GM10266 (cell line): ENCODE measurements at regions not wholly inside any gene's neighbourhood (a gene's known extent, or its start where the extent isn't known, plus 50 kb on each side); places are given as distances from the start of the nearest gene placed in this dataset.

Experiments
- DNase-seq: peaks from one replicate; pipeline ENCODE4 v3.0.0; 2012; ENCODE audit errors: extremely low spot score
- TF ChIP-seq, protein P1 (sequence below): IDR thresholded peaks from 2 replicates; pipeline ENCODE4 v1.5.1; 2012; ENCODE audit warnings: mild to moderate bottlenecking, low read depth; ENCODE audit not compliant: control insufficient read depth, insufficient read depth; ENCODE audit errors: missing control alignments

DNA sequence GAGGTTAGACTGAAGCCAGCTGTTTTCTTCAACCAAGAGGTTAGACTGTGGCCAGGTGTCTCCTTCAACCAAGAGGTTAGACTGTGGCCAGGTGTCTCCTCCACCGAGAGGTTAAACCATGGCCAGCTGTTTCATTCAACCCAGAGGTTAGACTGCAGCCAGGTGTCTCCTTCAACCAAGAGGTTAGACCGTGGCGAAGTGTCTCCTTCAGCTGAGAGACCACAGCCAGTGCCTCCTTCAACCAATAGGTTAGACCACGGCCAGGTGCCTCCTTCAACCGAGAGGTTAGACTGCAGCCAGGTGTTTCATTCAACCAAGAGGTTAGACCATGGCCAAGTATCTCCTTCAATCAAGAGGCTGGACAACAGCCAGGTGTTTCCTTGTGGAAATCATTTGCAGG lies 498.1 kb downstream of the TBC1D22A start:
- TF ChIP-seq, protein P1, sequence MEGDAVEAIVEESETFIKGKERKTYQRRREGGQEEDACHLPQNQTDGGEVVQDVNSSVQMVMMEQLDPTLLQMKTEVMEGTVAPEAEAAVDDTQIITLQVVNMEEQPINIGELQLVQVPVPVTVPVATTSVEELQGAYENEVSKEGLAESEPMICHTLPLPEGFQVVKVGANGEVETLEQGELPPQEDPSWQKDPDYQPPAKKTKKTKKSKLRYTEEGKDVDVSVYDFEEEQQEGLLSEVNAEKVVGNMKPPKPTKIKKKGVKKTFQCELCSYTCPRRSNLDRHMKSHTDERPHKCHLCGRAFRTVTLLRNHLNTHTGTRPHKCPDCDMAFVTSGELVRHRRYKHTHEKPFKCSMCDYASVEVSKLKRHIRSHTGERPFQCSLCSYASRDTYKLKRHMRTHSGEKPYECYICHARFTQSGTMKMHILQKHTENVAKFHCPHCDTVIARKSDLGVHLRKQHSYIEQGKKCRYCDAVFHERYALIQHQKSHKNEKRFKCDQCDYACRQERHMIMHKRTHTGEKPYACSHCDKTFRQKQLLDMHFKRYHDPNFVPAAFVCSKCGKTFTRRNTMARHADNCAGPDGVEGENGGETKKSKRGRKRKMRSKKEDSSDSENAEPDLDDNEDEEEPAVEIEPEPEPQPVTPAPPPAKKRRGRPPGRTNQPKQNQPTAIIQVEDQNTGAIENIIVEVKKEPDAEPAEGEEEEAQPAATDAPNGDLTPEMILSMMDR: no peak
- DNase-seq: no peak

DNA sequence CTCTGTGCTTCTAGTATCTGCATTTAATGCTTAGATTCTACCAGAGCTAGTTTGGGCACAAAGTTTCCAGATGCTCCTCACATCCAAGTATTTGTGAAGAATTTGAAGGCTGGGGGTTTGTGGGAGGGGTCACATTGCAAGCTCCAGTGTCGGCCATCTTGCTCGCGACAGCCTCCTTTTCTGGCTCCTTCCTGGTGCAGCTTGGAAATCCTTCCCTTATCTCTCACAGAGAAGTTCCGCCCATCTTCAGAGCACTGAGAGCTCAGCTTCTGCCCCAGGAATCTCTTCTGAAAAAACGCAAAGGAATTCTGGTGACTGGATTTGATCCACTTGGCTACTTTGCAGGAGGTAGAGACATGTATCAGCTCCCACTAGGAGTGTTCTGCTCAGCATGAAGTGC lies 497.5 kb downstream of the TBC1D22A start:
- DNase-seq: no peak
- TF ChIP-seq, protein P1: no peak

DNA sequence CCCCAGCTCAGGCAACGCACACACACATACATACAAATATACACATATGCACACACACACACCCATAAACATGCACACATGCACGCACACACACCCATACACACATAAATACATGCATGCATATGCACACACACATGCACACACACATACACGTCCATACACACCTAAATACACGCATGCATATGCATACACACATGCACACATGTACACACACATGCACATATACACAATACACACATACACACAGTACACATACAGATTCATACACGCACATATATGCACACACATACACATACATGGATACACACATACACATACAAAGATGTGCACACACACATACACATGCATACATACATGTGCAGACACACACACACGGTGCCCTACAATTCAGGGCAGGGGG lies 496.6 kb downstream of the TBC1D22A start:
- no peak for DNase-seq
- TF ChIP-seq, protein P1: no peak

DNA sequence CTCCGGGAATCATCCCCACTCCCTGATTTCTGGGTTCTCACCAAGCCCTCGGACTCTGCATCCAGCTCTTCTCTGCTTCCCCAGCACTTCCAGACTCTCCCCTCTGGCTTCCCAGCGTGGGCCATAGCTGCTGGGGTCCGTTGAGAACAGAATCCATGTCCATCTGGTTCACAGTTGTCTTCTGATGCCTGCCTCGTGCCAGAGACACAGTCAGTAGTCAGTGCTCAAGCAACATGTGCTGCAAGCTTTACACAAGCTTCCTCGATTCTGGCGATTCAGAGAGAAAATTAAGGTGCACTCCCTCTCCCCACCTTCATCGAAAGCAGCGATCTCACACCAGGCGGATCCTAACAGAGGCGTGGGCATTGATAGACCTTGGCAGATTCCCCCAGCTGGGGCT lies 495.5 kb downstream of the TBC1D22A start:
- DNase-seq: no peak
- TF ChIP-seq, protein P1: no peak

DNA sequence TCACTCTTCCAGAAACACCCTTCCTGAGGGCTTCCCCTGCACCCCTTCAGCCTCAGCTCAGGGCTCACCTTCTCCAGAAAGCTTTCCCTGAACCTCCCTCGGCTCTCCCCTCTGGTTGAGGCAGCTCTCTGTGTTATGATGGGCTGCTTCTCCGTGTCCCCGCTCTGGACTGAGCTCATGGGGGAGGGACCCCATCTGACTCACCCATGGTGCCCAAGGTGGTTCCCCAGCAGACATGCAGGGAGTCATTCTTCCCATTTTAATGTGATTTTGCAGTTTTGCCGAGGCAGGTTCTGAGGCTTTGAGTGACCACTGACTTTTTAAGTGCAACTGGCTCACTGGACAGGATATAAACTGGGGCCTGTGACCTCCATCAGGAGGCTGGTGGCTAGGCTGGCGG lies 495.1 kb downstream of the TBC1D22A start:
- TF ChIP-seq, protein P1: no peak
- DNase-seq: no peak

DNA sequence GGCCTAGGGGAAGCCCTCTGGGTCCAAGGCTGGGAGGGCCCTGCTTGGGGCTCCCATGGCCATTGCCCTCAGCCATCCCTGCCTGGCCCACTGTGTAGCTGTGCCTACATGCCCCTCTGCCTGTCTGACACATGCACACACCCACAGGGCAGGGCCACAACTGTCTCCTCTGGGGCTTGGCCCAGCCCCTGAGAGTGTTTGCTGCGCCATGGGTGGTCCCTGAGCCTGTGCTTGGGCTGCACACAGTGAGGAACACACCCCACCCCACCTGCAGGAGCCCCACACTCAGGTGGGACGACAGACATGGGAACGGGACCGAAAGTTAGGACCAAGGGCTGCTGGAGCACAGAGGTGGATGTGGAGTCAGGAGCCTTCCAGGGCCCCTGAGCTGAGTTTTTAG lies 489.5 kb downstream of the TBC1D22A start:
- DNase-seq: no peak

DNA sequence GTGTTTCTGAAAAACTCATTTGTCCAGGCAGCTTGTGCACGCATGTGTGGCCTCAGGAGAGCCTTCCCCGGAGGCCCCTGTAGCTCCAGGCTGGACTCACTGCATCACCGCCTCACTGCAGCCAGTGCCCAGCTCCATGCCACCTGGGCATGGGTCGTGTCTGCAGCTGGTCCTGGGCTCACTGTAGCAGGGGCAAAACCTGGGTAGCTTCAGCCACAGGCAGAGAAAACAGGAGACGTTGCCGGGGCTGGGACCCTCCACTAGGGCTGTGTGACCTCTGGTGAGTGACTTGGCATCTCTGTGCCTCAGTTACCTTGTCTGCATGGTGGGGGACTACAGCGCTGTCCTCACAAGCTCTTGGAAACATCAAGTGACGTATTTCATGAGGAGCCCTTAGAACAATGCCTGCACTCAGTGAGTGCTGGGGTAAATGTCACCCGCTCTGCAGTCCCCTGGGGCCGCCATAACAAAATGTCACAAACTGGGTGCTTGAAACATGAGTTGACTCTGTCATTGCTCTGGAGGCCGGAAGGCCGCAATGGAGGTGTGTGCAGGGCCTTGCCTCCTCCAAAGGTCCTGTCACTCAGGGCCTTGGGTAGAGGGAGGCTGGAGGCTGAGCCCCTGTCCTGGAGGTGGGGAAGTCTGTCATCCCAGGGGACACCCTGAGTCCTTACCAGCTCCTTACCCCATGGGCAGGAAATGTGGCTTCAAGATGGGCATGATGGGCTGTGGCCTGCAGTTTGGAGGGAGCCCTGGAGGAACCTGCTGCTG lies 488.7 kb downstream of the TBC1D22A start:
- no peak for DNase-seq
- TF ChIP-seq, protein P1: no peak

More for the DNA sequence above, 489.5 kb downstream of the TBC1D22A start:
- TF ChIP-seq, protein P1: no peak
